OCI-LY7 (cell line): ENCODE measurements at regions not wholly inside any gene's neighbourhood (a gene's known extent, or its start where the extent isn't known, plus 50 kb on each side); places are given as distances from the start of the nearest gene placed in this dataset.

Source experiments
- BruUV-seq: library from RNA; stranded (reverse); fragments of 400-500 nt; replicated peaks from 2 replicates; lab custom pipeline; 2021; lab: Mats Ljungman, UMichigan
- CTCF ChIA-PET: fragments of 300-600 bp; sonication (Branson Sonifier 250); formaldehyde crosslinking; loops from one replicate; lab custom pipeline; 2022; ENCODE audit warnings: antibody characterized with exemption; ENCODE audit not compliant: unreplicated experiment; lab: Charles Lee
- POLR2A ChIA-PET: fragments of 300-600 bp; sonication (Branson Sonifier 250); formaldehyde crosslinking; loops from one replicate; lab custom pipeline; 2022; ENCODE audit warnings: antibody characterized with exemption; lab: Charles Lee
- DNase-seq: peaks from one replicate; pipeline ENCODE4 v3.0.0-alpha.2; 2015; ENCODE audit warnings: low spot score
- H2AFZ ChIP-seq: fragments of 200-600 bp; sonication (generic), shearing (Covaris generic); 2 replicates; pipeline ENCODE4 v1.6.1; 2014; ENCODE audit warnings: mild to moderate bottlenecking, antibody characterized with exemption, low read length, moderate library complexity
- H3K27ac ChIP-seq: fragments of 200-600 bp; sonication (generic); 2 replicates; pipeline ENCODE4 v1.5.1; 2014; ENCODE audit warnings: mixed run types, low read depth, mild to moderate bottlenecking, moderate library complexity, low read length, inconsistent platforms; ENCODE audit not compliant: poor library complexity, severe bottlenecking
- H3K36me3 ChIP-seq: fragments of 200-600 bp; sonication (generic); 2 replicates; pipeline ENCODE4 v1.6.1; 2014; ENCODE audit warnings: mild to moderate bottlenecking, antibody characterized with exemption, low read length, moderate library complexity, mixed read lengths; ENCODE audit not compliant: insufficient read depth
- H3K4me1 ChIP-seq: fragments of 200-600 bp; sonication (generic); 2 replicates; pipeline ENCODE4 v1.5.1; 2014; ENCODE audit warnings: mild to moderate bottlenecking, low read length; ENCODE audit not compliant: insufficient read depth, poor library complexity, severe bottlenecking
- H3K4me2 ChIP-seq: fragments of 200-600 bp; sonication (generic); 2 replicates; pipeline ENCODE4 v1.6.1; 2014; ENCODE audit warnings: mild to moderate bottlenecking, low read length
- H3K4me3 ChIP-seq: fragments of 200-600 bp; sonication (generic); 2 replicates; pipeline ENCODE4 v1.5.1; 2014; ENCODE audit warnings: mild to moderate bottlenecking, low read depth, low read length; ENCODE audit not compliant: poor library complexity, severe bottlenecking
- H3K79me2 ChIP-seq: fragments of 200-600 bp; sonication (generic); 2 replicates; pipeline ENCODE4 v1.6.1; 2016; ENCODE audit warnings: low read depth, mild to moderate bottlenecking, low read length, moderate library complexity, mixed read lengths; ENCODE audit not compliant: insufficient read depth
- H3K9me2 ChIP-seq: fragments of 200-600 bp; sonication (generic); 2 replicates; pipeline ENCODE4 v1.6.1; 2016; ENCODE audit warnings: mild to moderate bottlenecking, low read length, mixed read lengths; ENCODE audit not compliant: insufficient read depth
- H3K9me3 ChIP-seq: fragments of 200-600 bp; sonication (generic); 2 replicates; pipeline ENCODE4 v1.6.1; 2014; ENCODE audit warnings: mild to moderate bottlenecking, mixed run types, low read length, mixed read lengths
- H4K20me1 ChIP-seq: fragments of 200-600 bp; sonication (generic); 2 replicates; pipeline ENCODE4 v1.6.1; 2014; ENCODE audit warnings: mild to moderate bottlenecking, antibody characterized with exemption, low read length, moderate library complexity, mixed read lengths; ENCODE audit not compliant: insufficient read depth
- EZH2phosphoT487 ChIP-seq: fragments of 200-600 bp; sonication (generic); IDR thresholded peaks from 2 replicates; pipeline ENCODE4 v1.6.1; 2018; ENCODE audit warnings: low read depth, borderline replicate concordance, mild to moderate bottlenecking, mixed run types, antibody characterized with exemption, low read length, moderate library complexity, mixed read lengths
- intact Hi-C: fragments of 100-400 bp; cut with micrococcal nuclease; formaldehyde crosslinking; loops from one replicate; pipeline ENCODE4 v1.10.0; 2022; ENCODE audit not compliant: unreplicated experiment
- TF ChIP-seq, protein P1 (sequence below): fragments of 200-600 bp; sonication (generic); conservative IDR thresholded peaks from 2 replicates; pipeline ENCODE4 v1.5.1; 2014; ENCODE audit warnings: mild to moderate bottlenecking, antibody characterized with exemption, low read length, moderate library complexity, mixed read lengths

DNA sequence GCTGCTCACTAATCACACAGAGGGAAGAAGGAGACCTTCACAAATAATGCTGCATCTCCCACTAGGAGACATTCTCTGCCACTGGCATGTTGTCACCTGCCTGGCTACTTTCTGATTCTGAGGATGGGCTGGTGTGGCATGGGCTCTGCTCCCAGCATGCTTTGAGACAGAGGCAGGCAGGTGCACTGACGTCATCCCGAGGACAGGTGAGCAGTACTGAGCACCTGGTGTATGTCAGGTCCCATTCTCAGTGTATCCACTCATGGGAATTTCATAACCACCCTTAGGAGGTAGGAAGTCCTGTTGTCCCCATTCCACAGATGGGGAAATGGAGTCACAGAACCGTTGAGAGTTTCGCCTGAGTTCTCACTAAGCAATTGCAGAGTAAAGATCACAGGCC is 597.9 kb downstream of the VRK1 start:
- Histone ChIP-seq H4K20me1 (no peaks in the 10 kb centered on the region), H2AFZ (no peak overlapping the region), H3K79me2 (no peaks in the 10 kb centered on the region), H3K9me2 (no peaks in the 10 kb centered on the region), H3K9me3 (no peaks in the 10 kb centered on the region), H3K27ac (no peak overlapping the region), H3K36me3 (no peaks in the 10 kb centered on the region), H3K4me1 (no peaks in the 10 kb centered on the region), H3K4me2 (no peak overlapping the region), H3K4me3 (no peak overlapping the region)
- POLR2A ChIA-PET, result no interaction called here
- DNase-seq, result no peak
- intact Hi-C loops, result no loop called here
- CTCF ChIA-PET, result no interaction called here
- BruUV-seq, result no TSS peak
- TF ChIP-seq, protein P1, sequence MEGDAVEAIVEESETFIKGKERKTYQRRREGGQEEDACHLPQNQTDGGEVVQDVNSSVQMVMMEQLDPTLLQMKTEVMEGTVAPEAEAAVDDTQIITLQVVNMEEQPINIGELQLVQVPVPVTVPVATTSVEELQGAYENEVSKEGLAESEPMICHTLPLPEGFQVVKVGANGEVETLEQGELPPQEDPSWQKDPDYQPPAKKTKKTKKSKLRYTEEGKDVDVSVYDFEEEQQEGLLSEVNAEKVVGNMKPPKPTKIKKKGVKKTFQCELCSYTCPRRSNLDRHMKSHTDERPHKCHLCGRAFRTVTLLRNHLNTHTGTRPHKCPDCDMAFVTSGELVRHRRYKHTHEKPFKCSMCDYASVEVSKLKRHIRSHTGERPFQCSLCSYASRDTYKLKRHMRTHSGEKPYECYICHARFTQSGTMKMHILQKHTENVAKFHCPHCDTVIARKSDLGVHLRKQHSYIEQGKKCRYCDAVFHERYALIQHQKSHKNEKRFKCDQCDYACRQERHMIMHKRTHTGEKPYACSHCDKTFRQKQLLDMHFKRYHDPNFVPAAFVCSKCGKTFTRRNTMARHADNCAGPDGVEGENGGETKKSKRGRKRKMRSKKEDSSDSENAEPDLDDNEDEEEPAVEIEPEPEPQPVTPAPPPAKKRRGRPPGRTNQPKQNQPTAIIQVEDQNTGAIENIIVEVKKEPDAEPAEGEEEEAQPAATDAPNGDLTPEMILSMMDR, result no peak
- TF ChIP-seq EZH2phosphoT487, result no peak

DNA sequence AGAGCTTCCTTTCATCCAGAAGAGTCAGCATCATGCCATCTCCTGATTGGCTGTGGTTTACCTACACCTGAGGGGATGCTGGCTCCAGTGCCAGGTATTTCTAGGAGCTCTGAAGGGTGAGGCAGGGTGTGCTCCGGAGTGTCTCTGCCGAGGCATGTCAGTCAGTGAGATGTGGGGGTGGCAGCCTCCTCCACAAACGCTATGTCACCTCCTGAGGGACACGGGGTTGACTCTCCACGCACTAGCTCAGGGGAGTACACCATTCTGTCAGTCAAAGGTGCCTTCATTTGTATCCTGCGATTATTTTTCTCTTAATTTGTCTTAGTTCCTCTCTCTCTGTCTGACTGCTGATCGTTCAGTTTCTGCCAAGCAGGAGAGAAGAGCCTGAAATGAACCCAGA is 604.5 kb downstream of the VRK1 start:
- intact Hi-C loops, result no loop called here
- BruUV-seq, result no TSS peak
- CTCF ChIA-PET, result no interaction called here
- Histone ChIP-seq H3K9me2 (no peaks in the 10 kb centered on the region), H3K36me3 (no peaks in the 10 kb centered on the region), H3K9me3 (no peaks in the 10 kb centered on the region), H4K20me1 (no peaks in the 10 kb centered on the region), H3K4me1 (no peaks in the 10 kb centered on the region), H3K4me2 (no peak overlapping the region), H3K27ac (no peak overlapping the region), H3K4me3 (no peak overlapping the region), H3K79me2 (no peaks in the 10 kb centered on the region), H2AFZ (no peak overlapping the region)
- POLR2A ChIA-PET, result no interaction called here
- no peak for DNase-seq
- TF ChIP-seq, protein P1, result no peak
- TF ChIP-seq EZH2phosphoT487, result no peak

DNA sequence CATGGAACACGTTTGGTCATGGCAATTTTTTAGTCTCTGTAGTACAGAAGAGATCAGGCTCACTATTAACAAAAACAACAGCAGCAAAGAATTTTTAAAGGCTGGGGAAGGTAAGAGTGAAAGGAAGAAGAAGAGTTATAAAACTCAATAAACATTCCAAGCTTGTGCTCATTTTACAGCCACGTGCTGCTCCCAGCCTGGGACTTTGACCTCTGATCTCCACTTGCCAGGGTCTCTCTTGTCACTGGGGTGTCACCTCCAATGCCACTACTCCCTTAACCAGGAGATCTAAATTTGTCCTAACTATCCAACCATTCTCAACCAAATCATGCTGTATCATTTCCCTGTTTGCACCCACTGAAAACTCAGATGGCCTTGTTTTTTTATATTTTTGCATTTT is 605.1 kb downstream of the VRK1 start:
- no peak for DNase-seq
- H3K9me2 ChIP-seq, result no peaks in the 10 kb centered on the region
- H3K4me1 ChIP-seq, result no peaks in the 10 kb centered on the region
- H2AFZ ChIP-seq, result no peak overlapping the region
- no peak overlapping the region for H3K4me2 ChIP-seq
- no peak overlapping the region for H3K27ac ChIP-seq
- CTCF ChIA-PET, result no interaction called here
- intact Hi-C loops, result no loop called here
- POLR2A ChIA-PET, result no interaction called here
- BruUV-seq, result no TSS peak
- H3K79me2 ChIP-seq, result no peaks in the 10 kb centered on the region
- H3K4me3 ChIP-seq, result no peak overlapping the region
- no peaks in the 10 kb centered on the region for H4K20me1 ChIP-seq
- no peaks in the 10 kb centered on the region for H3K36me3 ChIP-seq
- H3K9me3 ChIP-seq, result no peaks in the 10 kb centered on the region
- TF ChIP-seq, protein P1, result no peak
- no peak for TF ChIP-seq EZH2phosphoT487
